ENCODE measurements at regions not wholly inside any gene's neighbourhood (a gene's known extent, or its start where the extent isn't known, plus 50 kb on each side); places are given as distances from the start of the nearest gene placed in this dataset.

GRCh38 chr1:234826352-234826751 is 216.4 kb upstream of the IRF2BP2 start:
- TF ChIP-seq TCF12 (IDR thresholded peaks at IDR 0.05; ENCODE audit: low read depth) (no peak), CREB1 (IDR thresholded peaks at IDR 0.05; ENCODE audit: low read depth) (no peak), TEAD4 (IDR thresholded peaks at IDR 0.05) (no peak)
